Erythroblast (primary cell): ENCODE measurements at regions not wholly inside any gene's neighbourhood (a gene's known extent, or its start where the extent isn't known, plus 50 kb on each side); places are given as distances from the start of the nearest gene placed in this dataset.

Experiments
- GATA1 ChIP-seq: IDR thresholded peaks from 2 replicates; pipeline ENCODE4 v1.6.1; 2011; ENCODE audit warnings: low read depth, mild to moderate bottlenecking, control low read depth, low read length, moderate library complexity
- POLR2A ChIP-seq: IDR thresholded peaks from 2 replicates; pipeline ENCODE4 v1.6.1; 2011; ENCODE audit warnings: mild to moderate bottlenecking, low read length

- TF ChIP-seq POLR2A (no peak), GATA1 (no peak)
Observed at GRCh38 chr18:56276466-56276865, 361.9 kb downstream of the TXNL1 start.
